ENCODE measurements at regions not wholly inside any gene's neighbourhood (a gene's known extent, or its start where the extent isn't known, plus 50 kb on each side); places are given as distances from the start of the nearest gene placed in this dataset.
"Not testable (repeated sequence)": the region's sequence is repeated elsewhere in the genome, so short reads cannot be mapped to it uniquely, and the experiment has no call there.

GRCh38 chr11:128157423-128158298 lies 429.7 kb downstream of the ETS1 start:
- peak; percentile 51 for DNase-seq (ENCODE audit: low read depth)

- no peak for DNase-seq (ENCODE audit: low read depth)
These were observed 430.9 kb downstream of the ETS1 start for GRCh38 chr11:128156486-128156885.

- DNase-seq (ENCODE audit: low read depth) = no peak
These were observed 431.8 kb downstream of the ETS1 start for GRCh38 chr11:128155590-128155989.

- no peak for DNase-seq (ENCODE audit: low read depth)
These were observed 433.7 kb downstream of the ETS1 start for GRCh38 chr11:128153697-128154048.

GRCh38 chr11:128152796-128153696 lies 434.3 kb downstream of the ETS1 start:
- DNase-seq (ENCODE audit: low read depth) = no peak

GRCh38 chr11:128151780-128152179 lies 435.6 kb downstream of the ETS1 start:
- DNase-seq (ENCODE audit: low read depth) = no peak

- DNase-seq (ENCODE audit: low read depth) = no peak
These were observed 436.0 kb downstream of the ETS1 start for GRCh38 chr11:128151338-128151737.

- DNase-seq (ENCODE audit: low read depth) = no peak
These were observed 439.1 kb downstream of the ETS1 start for GRCh38 chr11:128148208-128148607.

GRCh38 chr11:128146926-128147605 lies 440.3 kb downstream of the ETS1 start:
- DNase-seq (ENCODE audit: low read depth) = no peak

GRCh38 chr11:128140293-128140692 lies 447.1 kb downstream of the ETS1 start:
- DNase-seq (ENCODE audit: low read depth) = not testable (repeated sequence)

GRCh38 chr11:128135451-128135850 lies 451.9 kb downstream of the ETS1 start:
- no peak for DNase-seq (ENCODE audit: low read depth)

- DNase-seq (ENCODE audit: low read depth) = no peak
These were observed 453.9 kb downstream of the ETS1 start for GRCh38 chr11:128133501-128133900.

- DNase-seq (ENCODE audit: low read depth) = no peak
These were observed 457.3 kb downstream of the ETS1 start for GRCh38 chr11:128130052-128130451.

- no peak for DNase-seq (ENCODE audit: low read depth)
These were observed 461.6 kb downstream of the ETS1 start for GRCh38 chr11:128125723-128126122.

GRCh38 chr11:128116885-128117284 lies 470.5 kb downstream of the ETS1 start:
- DNase-seq (ENCODE audit: low read depth) = no peak

GRCh38 chr11:128116447-128116846 lies 470.9 kb downstream of the ETS1 start:
- DNase-seq (ENCODE audit: low read depth) = no peak

- no peak for DNase-seq (ENCODE audit: low read depth)
These were observed 481.4 kb downstream of the ETS1 start for GRCh38 chr11:128105950-128106349.

- no peak for DNase-seq (ENCODE audit: low read depth)
These were observed 481.8 kb downstream of the ETS1 start for GRCh38 chr11:128105511-128105910.

- DNase-seq (ENCODE audit: low read depth) = no peak
These were observed 484.0 kb downstream of the ETS1 start for GRCh38 chr11:128103278-128103873.

GRCh38 chr11:128098781-128099180 lies 488.6 kb downstream of the ETS1 start:
- DNase-seq (ENCODE audit: low read depth) = no peak

GRCh38 chr11:128095466-128095981 lies 491.8 kb downstream of the ETS1 start:
- DNase-seq (ENCODE audit: low read depth) = no peak

GRCh38 chr11:128093689-128094088 lies 493.7 kb downstream of the ETS1 start:
- DNase-seq (ENCODE audit: low read depth) = no peak

Measured in stimulated activated CD4-positive, alpha-beta T cell treated with anti-CD3 and anti-CD28 coated beads, Interleukin-2, amount 100 ng/mL, for 4 hours (primary cell).